Mucosa of descending colon (tissue), 3 donors: ENCODE measurements at regions not wholly inside any gene's neighbourhood (a gene's known extent, or its start where the extent isn't known, plus 50 kb on each side); places are given as distances from the start of the nearest gene placed in this dataset.

ENCODE experiments used
- ATAC-seq: fragments of 200-7000 bp; cut with Tn5 transposase; one replicate; pipeline ENCODE4 v1.9.1; 2020; ENCODE audit warnings: mild to moderate bottlenecking, moderate library complexity
- DNase-seq, 3 donors: peaks; one replicate each; pipeline ENCODE4 v3.0.0-alpha.2; 2020
- H3K36me3 ChIP-seq: fragments of 200-600 bp; one replicate; pipeline ENCODE4 v1.8.0; 2021; ENCODE audit warnings: low read depth, mild to moderate bottlenecking
- H3K4me1 ChIP-seq: fragments of 200-600 bp; one replicate; pipeline ENCODE4 v1.8.0; 2021; ENCODE audit warnings: low read depth, mild to moderate bottlenecking
- H3K4me3 ChIP-seq: fragments of 200-600 bp; one replicate; pipeline ENCODE4 v1.8.0; 2021; ENCODE audit warnings: mild to moderate bottlenecking
- H3K9me3 ChIP-seq: fragments of 200-600 bp; one replicate; pipeline ENCODE4 v1.8.0; 2021; ENCODE audit warnings: mild to moderate bottlenecking
- CTCF ChIP-seq: fragments of 200-600 bp; IDR thresholded peaks from one replicate; pipeline ENCODE4 v1.8.0; 2022; ENCODE audit warnings: antibody characterized with exemption, mild to moderate bottlenecking
- intact Hi-C, 2 donors: fragments of 100-400 bp; cut with DNase I in 1 of 2; cut with micrococcal nuclease in 1 of 2; formaldehyde crosslinking; loops; one replicate each; pipeline versions ENCODE4 v1.11.0 to v1.11.1; 2022; cut with DNase I, micrococcal nuclease
- donor health status: DM: no; HTN: no; CAD: no; lungs with moderate emphysema.
- donor health status: DM: no; HTN: no; CAD: no.
- donor health status: DM: no; HTN: yes; CAD: no.

- Histone ChIP-seq H3K4me1 (no peaks in the 10 kb centered on the region), H3K4me3 (no peak overlapping the region), H3K36me3 (no peaks in the 10 kb centered on the region), H3K9me3 (peaks cover 8% of the 10 kb centered on the region)
- intact Hi-C loops, result no loop called here
- no peak for DNase-seq
- no peak for ATAC-seq
- no peak for TF ChIP-seq CTCF
These were observed 187.7 kb upstream of the KCNN2 start for GRCh38 chr5:114174131-114174530.

- Histone ChIP-seq H3K4me1 (no peaks in the 10 kb centered on the region), H3K36me3 (no peaks in the 10 kb centered on the region), H3K4me3 (no peak overlapping the region), H3K9me3 (peaks cover 8% of the 10 kb centered on the region)
- intact Hi-C loops, result no loop called here
- ATAC-seq (no peak), DNase-seq (no peak)
- no peak for TF ChIP-seq CTCF
These were observed 187.0 kb upstream of the KCNN2 start for GRCh38 chr5:114174837-114175236.

- Histone ChIP-seq H3K4me1 (no peaks in the 10 kb centered on the region), H3K36me3 (no peaks in the 10 kb centered on the region), H3K4me3 (no peak overlapping the region), H3K9me3 (peaks cover 8% of the 10 kb centered on the region)
- no peak for DNase-seq
- no peak for ATAC-seq
- intact Hi-C loops, result no loop called here
- TF ChIP-seq CTCF, result no peak
These were observed 185.5 kb upstream of the KCNN2 start for GRCh38 chr5:114176356-114176755.

- TF ChIP-seq CTCF, result no peak
- DNase-seq, result no peak
- intact Hi-C loops, result no loop called here
- no peaks in the 10 kb centered on the region for H3K36me3 ChIP-seq
- ATAC-seq, result no peak
- H3K4me3 ChIP-seq, result no peak overlapping the region
- no peaks in the 10 kb centered on the region for H3K4me1 ChIP-seq
- no peaks in the 10 kb centered on the region for H3K9me3 ChIP-seq
These were observed 182.7 kb upstream of the KCNN2 start for GRCh38 chr5:114179134-114179533.

GRCh38 chr5:114184006-114184405, 177.9 kb upstream of the KCNN2 start:
- DNase-seq (no peak), ATAC-seq (no peak)
- TF ChIP-seq CTCF, result no peak
- Histone ChIP-seq H3K4me1 (no peaks in the 10 kb centered on the region), H3K36me3 (no peaks in the 10 kb centered on the region), H3K4me3 (no peak overlapping the region), H3K9me3 (peaks cover 4% of the 10 kb centered on the region)
- intact Hi-C loops, result no loop called here

- DNase-seq (no peak), ATAC-seq (no peak)
- Histone ChIP-seq H3K4me3 (no peak overlapping the region), H3K9me3 (peaks cover 4% of the 10 kb centered on the region), H3K4me1 (no peaks in the 10 kb centered on the region), H3K36me3 (no peaks in the 10 kb centered on the region)
- TF ChIP-seq CTCF, result no peak
- intact Hi-C loops, result no loop called here
These were observed 176.6 kb upstream of the KCNN2 start for GRCh38 chr5:114185274-114185673.
